PC-3 (cell line): ENCODE measurements at regions not wholly inside any gene's neighbourhood (a gene's known extent, or its start where the extent isn't known, plus 50 kb on each side); places are given as distances from the start of the nearest gene placed in this dataset.

Experiments used
- ATAC-seq: fragments of 200-7000 bp; cut with Tn5 transposase; 2 replicates; pipeline ENCODE4 v1.9.1; 2020; ENCODE audit warnings: mild to moderate bottlenecking, moderate library complexity
- BruUV-seq: library from RNA; stranded (reverse); fragments of 400-500 nt; replicated peaks from 2 replicates; lab custom pipeline; 2021; lab: Mats Ljungman, UMichigan
- CTCF ChIA-PET: fragments of 300-600 bp; sonication (Branson Sonifier 250); formaldehyde crosslinking; loops from one replicate; lab custom pipeline; 2022; ENCODE audit warnings: antibody characterized with exemption; lab: Charles Lee
- POLR2A ChIA-PET: fragments of 300-600 bp; sonication (Branson Sonifier 250); formaldehyde crosslinking; loops from one replicate; lab custom pipeline; 2022; ENCODE audit warnings: antibody characterized with exemption; ENCODE audit not compliant: unreplicated experiment; lab: Charles Lee
- DNase-seq: peaks from one replicate; pipeline ENCODE4 v3.0.0-alpha.2; 2015
- H2AFZ ChIP-seq: fragments of 300-600 bp; sonication (generic); 2 replicates; pipeline ENCODE4 v1.6.0; 2016; ENCODE audit warnings: antibody characterized with exemption, low read length
- H3F3A ChIP-seq: fragments of 300-600 bp; sonication (generic); one replicate; pipeline ENCODE4 v1.6.0; 2017; ENCODE audit warnings: antibody characterized with exemption, low read length, control low read depth, mild to moderate bottlenecking; ENCODE audit not compliant: unreplicated experiment
- H3K27ac ChIP-seq: fragments of 300-600 bp; sonication (generic); 2 replicates; pipeline ENCODE4 v1.5.1; 2016; ENCODE audit warnings: mild to moderate bottlenecking, low read length
- H3K27me3 ChIP-seq: fragments of 300-600 bp; sonication (generic); 2 replicates; pipeline ENCODE4 v1.6.1; 2016; ENCODE audit warnings: low read length, mixed read lengths
- H3K36me3 ChIP-seq: fragments of 300-600 bp; sonication (generic); 2 replicates; pipeline ENCODE4 v1.6.1; 2016; ENCODE audit warnings: low read depth, mixed run types, low read length, mixed read lengths
- H3K4me1 ChIP-seq: fragments of 300-600 bp; sonication (generic); 2 replicates; pipeline ENCODE4 v1.5.1; 2016; ENCODE audit warnings: low read length; ENCODE audit not compliant: insufficient read depth
- H3K4me2 ChIP-seq: fragments of 300-600 bp; sonication (generic); 2 replicates; pipeline ENCODE4 v1.6.0; 2016; ENCODE audit warnings: low read length
- H3K4me3 ChIP-seq: fragments of 300-600 bp; sonication (generic); 2 replicates; pipeline ENCODE4 v1.5.1; 2016; ENCODE audit warnings: mild to moderate bottlenecking, low read length, mixed read lengths
- H3K79me2 ChIP-seq: fragments of 300-600 bp; sonication (generic); 2 replicates; pipeline ENCODE4 v1.6.1; 2017; ENCODE audit warnings: low read length, mixed read lengths
- H3K9ac ChIP-seq: fragments of 300-600 bp; sonication (generic); 2 replicates; pipeline ENCODE4 v1.6.0; 2016; ENCODE audit warnings: mild to moderate bottlenecking, low read length
- H3K9me2 ChIP-seq: fragments of 300-600 bp; sonication (generic); replicated peaks from 2 replicates; pipeline ENCODE4 v1.6.1; 2016; ENCODE audit warnings: mixed run types, low read length, mixed read lengths
- H3K9me3 ChIP-seq: fragments of 300-600 bp; sonication (generic); 2 replicates; pipeline ENCODE4 v1.6.1; 2016; ENCODE audit warnings: low read length, mixed read lengths
- H4K20me1 ChIP-seq: fragments of 300-600 bp; sonication (generic); 2 replicates; pipeline ENCODE4 v1.6.1; 2016; ENCODE audit warnings: low read length, mixed read lengths
- EZH2 ChIP-seq: fragments of 300-600 bp; sonication (generic); IDR thresholded peaks from one replicate; pipeline ENCODE4 v1.6.1; 2017; ENCODE audit warnings: antibody characterized with exemption, mild to moderate bottlenecking, low read length; ENCODE audit not compliant: unreplicated experiment
- EZH2phosphoT487 ChIP-seq: fragments of 300-600 bp; sonication (generic); IDR thresholded peaks from 2 replicates; pipeline ENCODE4 v1.6.1; 2018; ENCODE audit warnings: mild to moderate bottlenecking, antibody characterized with exemption, low read length, borderline replicate concordance
- intact Hi-C: fragments of 100-400 bp; cut with micrococcal nuclease; formaldehyde crosslinking; loops from 2 replicates; pipeline ENCODE4 v1.9.0; 2023
- TF ChIP-seq, protein P1 (sequence below): fragments of 300-600 bp; sonication (generic); conservative IDR thresholded peaks from 2 replicates; pipeline ENCODE4 v1.5.1; 2017; ENCODE audit warnings: antibody characterized with exemption, low read depth, mild to moderate bottlenecking, low read length

GRCh38 chr4:63607169-63607872, 801.9 kb downstream of the TECRL start:
- H3K9ac ChIP-seq: no peak overlapping the region
- no TSS peak for BruUV-seq

DNA sequence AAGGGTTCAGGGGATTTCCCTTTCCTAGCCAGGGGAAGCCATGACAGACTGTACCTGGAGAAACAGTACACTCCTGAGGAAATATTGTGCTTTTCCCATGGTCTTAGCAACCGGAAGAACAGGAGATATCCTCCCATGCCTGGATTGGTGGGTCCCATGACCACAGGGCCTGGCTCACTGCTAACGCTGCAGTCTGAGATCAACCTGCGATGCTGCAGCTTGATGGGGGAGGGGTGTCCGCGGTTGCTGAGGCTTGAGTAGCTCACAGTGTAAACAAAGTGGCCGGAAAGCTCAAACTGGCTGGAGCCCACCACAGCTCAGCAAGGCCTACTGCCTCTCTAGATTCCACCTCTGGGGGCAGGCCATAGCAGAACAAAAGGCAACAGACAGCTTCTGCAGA, 819.5 kb downstream of the TECRL start:
- Histone ChIP-seq H3F3A (no peaks in the 10 kb centered on the region), H3K9me2 (no peaks in the 10 kb centered on the region), H3K9ac (no peak overlapping the region), H3K27ac (no peak overlapping the region), H3K36me3 (no peaks in the 10 kb centered on the region), H3K9me3 (no peaks in the 10 kb centered on the region; the same call in 1 of the 2 replicates), H3K4me2 (no peak overlapping the region), H3K4me1 (no peaks in the 10 kb centered on the region), H4K20me1 (no peaks in the 10 kb centered on the region), H3K4me3 (no peak overlapping the region), H3K79me2 (no peaks in the 10 kb centered on the region), H2AFZ (no peak overlapping the region), H3K27me3 (no peaks in the 10 kb centered on the region)
- BruUV-seq: no TSS peak
- intact Hi-C loops: no loop called here
- no peak for TF ChIP-seq EZH2
- no peak for TF ChIP-seq EZH2phosphoT487
- TF ChIP-seq, protein P1, sequence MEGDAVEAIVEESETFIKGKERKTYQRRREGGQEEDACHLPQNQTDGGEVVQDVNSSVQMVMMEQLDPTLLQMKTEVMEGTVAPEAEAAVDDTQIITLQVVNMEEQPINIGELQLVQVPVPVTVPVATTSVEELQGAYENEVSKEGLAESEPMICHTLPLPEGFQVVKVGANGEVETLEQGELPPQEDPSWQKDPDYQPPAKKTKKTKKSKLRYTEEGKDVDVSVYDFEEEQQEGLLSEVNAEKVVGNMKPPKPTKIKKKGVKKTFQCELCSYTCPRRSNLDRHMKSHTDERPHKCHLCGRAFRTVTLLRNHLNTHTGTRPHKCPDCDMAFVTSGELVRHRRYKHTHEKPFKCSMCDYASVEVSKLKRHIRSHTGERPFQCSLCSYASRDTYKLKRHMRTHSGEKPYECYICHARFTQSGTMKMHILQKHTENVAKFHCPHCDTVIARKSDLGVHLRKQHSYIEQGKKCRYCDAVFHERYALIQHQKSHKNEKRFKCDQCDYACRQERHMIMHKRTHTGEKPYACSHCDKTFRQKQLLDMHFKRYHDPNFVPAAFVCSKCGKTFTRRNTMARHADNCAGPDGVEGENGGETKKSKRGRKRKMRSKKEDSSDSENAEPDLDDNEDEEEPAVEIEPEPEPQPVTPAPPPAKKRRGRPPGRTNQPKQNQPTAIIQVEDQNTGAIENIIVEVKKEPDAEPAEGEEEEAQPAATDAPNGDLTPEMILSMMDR: no peak
- no peak for ATAC-seq
- ChIA-PET CTCF (no interaction called here), POLR2A (no interaction called here)
- DNase-seq: no peak

More at GRCh38 chr4:63607169-63607872, 801.9 kb downstream of the TECRL start:
- H3K27ac ChIP-seq: no peak overlapping the region
- DNase-seq: no peak
- H3K9me2 ChIP-seq: no peaks in the 10 kb centered on the region
- H3K4me3 ChIP-seq: no peak overlapping the region
- no peaks in the 10 kb centered on the region for H3F3A ChIP-seq
- H3K36me3 ChIP-seq: no peaks in the 10 kb centered on the region
- CTCF ChIA-PET: interaction anchor here (0.6 kb wide), 1 partner anchor 13 kb away, joined by 3 read pairs; no protein-coding TSS in a partner anchor
- H3K27me3 ChIP-seq: no peaks in the 10 kb centered on the region
- H3K79me2 ChIP-seq: no peaks in the 10 kb centered on the region
- no peak for ATAC-seq
- H4K20me1 ChIP-seq: no peaks in the 10 kb centered on the region
- H2AFZ ChIP-seq: no peak overlapping the region
- no peaks in the 10 kb centered on the region for H3K9me3 ChIP-seq
- TF ChIP-seq, protein P1: no peak
- TF ChIP-seq EZH2phosphoT487 (no peak), EZH2 (no peak)
- intact Hi-C loops: no loop called here
- POLR2A ChIA-PET: no interaction called here
- H3K4me1 ChIP-seq: no peaks in the 10 kb centered on the region
- H3K4me2 ChIP-seq: no peak overlapping the region

- Histone ChIP-seq H3F3A (no peaks in the 10 kb centered on the region), H2AFZ (no peak overlapping the region), H3K27me3 (no peaks in the 10 kb centered on the region), H3K36me3 (no peaks in the 10 kb centered on the region), H4K20me1 (no peaks in the 10 kb centered on the region), H3K4me3 (no peak overlapping the region), H3K9me3 (no peaks in the 10 kb centered on the region; the same call in 1 of the 2 replicates), H3K79me2 (no peaks in the 10 kb centered on the region), H3K4me2 (no peak overlapping the region), H3K27ac (no peak overlapping the region), H3K4me1 (no peaks in the 10 kb centered on the region), H3K9ac (no peak overlapping the region), H3K9me2 (no peaks in the 10 kb centered on the region)
- ChIA-PET POLR2A (no interaction called here), CTCF (no interaction called here)
- TF ChIP-seq EZH2phosphoT487 (no peak), EZH2 (no peak)
- TF ChIP-seq, protein P1: no peak
- no peak for ATAC-seq
- no TSS peak for BruUV-seq
- DNase-seq: no peak
- intact Hi-C loops: no loop called here
Measured at GRCh38 chr4:63583561-63583960, 825.7 kb downstream of the TECRL start.
